ENCODE measurements at regions not wholly inside any gene's neighbourhood (a gene's known extent, or its start where the extent isn't known, plus 50 kb on each side); places are given as distances from the start of the nearest gene placed in this dataset.

- no peak for DNase-seq
Observed at GRCh38 chr6:77403424-77403823, 59.9 kb downstream of the HTR1B start.

- no peak for DNase-seq
Observed at GRCh38 chr6:77401231-77401630, 62.1 kb downstream of the HTR1B start.

- DNase-seq = no peak
Observed at GRCh38 chr6:77397561-77397960, 65.7 kb downstream of the HTR1B start.

GRCh38 chr6:77389402-77389801, 73.9 kb downstream of the HTR1B start:
- no peak for DNase-seq

- DNase-seq = no peak
Observed at GRCh38 chr6:77383026-77383425, 80.3 kb downstream of the HTR1B start.

GRCh38 chr6:77373955-77374354, 89.3 kb downstream of the HTR1B start:
- no peak for DNase-seq

- no peak for DNase-seq
Observed at GRCh38 chr6:77371748-77372147, 91.5 kb downstream of the HTR1B start.

GRCh38 chr6:77368660-77369313, 94.5 kb downstream of the HTR1B start:
- peak; percentile 5 for DNase-seq

- DNase-seq = no peak
Observed at GRCh38 chr6:77366798-77367197, 96.5 kb downstream of the HTR1B start.

- DNase-seq = no peak
Observed at GRCh38 chr6:77363702-77364101, 99.6 kb downstream of the HTR1B start.

- DNase-seq = no peak
Observed at GRCh38 chr6:77362055-77362454, 101.2 kb downstream of the HTR1B start.

GRCh38 chr6:77361018-77361417, 102.3 kb downstream of the HTR1B start:
- DNase-seq = no peak

GRCh38 chr6:77356821-77357220, 106.5 kb downstream of the HTR1B start:
- DNase-seq = no peak

GRCh38 chr6:77354581-77354980, 108.7 kb downstream of the HTR1B start:
- no peak for DNase-seq

GRCh38 chr6:77353129-77353528, 110.2 kb downstream of the HTR1B start:
- no peak for DNase-seq

- DNase-seq = no peak
Observed at GRCh38 chr6:77341058-77341986, 122.0 kb downstream of the HTR1B start.

GRCh38 chr6:77340331-77340730, 123.0 kb downstream of the HTR1B start:
- DNase-seq = no peak

GRCh38 chr6:77339926-77340325, 123.4 kb downstream of the HTR1B start:
- no peak for DNase-seq

- DNase-seq = no peak
Observed at GRCh38 chr6:77337392-77337791, 125.9 kb downstream of the HTR1B start.

GRCh38 chr6:77334093-77334492, 129.2 kb downstream of the HTR1B start:
- no peak for DNase-seq

GRCh38 chr6:77332915-77333623, 130.2 kb downstream of the HTR1B start:
- no peak for DNase-seq

- DNase-seq = no peak
Observed at GRCh38 chr6:77326711-77327110, 136.6 kb downstream of the HTR1B start.

- DNase-seq = no peak
Observed at GRCh38 chr6:77326029-77326428, 137.3 kb downstream of the HTR1B start.

- DNase-seq = no peak
Observed at GRCh38 chr6:77324866-77325265, 138.4 kb downstream of the HTR1B start.

Measured in retina (tissue), 1 donor.